IPS DF 4.7 (cell line): ENCODE measurements at regions not wholly inside any gene's neighbourhood (a gene's known extent, or its start where the extent isn't known, plus 50 kb on each side); places are given as distances from the start of the nearest gene placed in this dataset.
A peak's percentile ranks its signal among the peaks of the same experiment; 100 is the strongest.
"Not testable (repeated sequence)": the region's sequence is repeated elsewhere in the genome, so short reads cannot be mapped to it uniquely, and the experiment has no call there.

Experiments used
- DNase-seq: peaks from one replicate; pipeline ENCODE4 v3.0.0-alpha.2; 2013; ENCODE audit warnings: low spot score; ENCODE audit errors: extremely low read depth

DNA sequence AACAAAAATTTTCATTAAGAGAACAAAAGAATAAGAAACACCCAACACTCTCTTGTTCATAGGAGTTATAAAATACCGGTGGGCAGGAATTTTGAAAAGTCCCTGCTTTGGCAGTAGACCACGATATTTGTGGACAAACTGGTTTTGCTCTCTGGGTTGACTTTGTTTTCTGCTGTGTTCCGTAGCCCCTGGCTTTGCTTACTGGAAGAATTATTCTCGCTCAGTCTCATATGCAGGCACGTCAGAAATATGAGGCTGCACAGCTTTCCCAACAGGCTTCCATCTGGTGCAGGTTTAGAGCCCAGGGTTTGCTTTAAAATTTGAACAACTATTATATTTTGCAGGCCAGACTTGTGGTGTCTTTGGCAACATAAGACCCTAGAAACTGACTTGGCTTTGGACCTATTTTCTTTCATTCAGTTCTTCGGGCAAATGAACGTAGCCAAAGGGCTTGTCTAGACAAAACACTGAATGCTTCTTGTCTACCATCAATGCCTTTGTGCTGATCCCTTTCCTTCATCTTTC, 2012.6 kb downstream of the PCDH9 start:
- no peak for DNase-seq

DNA sequence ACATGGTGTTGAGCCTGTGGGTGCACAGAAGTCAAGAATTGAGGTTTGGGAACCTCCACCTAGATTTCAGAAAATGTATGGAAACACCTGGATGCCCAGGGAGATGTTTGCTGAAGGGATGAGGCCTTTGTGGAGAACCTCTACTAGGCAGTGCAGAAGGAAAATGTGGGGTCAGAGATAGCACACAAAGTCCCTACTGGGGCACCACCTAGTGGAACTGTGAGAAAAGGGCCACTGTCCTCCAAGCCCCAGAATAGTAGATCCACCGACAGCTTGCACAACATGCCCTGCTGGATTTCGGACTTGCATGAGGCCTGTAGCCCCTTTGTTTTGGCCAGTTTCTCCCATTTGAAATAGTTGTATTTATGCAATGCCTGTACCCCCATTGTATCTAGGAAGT, 2027.3 kb downstream of the PCDH9 start:
- DNase-seq = not testable (repeated sequence)

DNA sequence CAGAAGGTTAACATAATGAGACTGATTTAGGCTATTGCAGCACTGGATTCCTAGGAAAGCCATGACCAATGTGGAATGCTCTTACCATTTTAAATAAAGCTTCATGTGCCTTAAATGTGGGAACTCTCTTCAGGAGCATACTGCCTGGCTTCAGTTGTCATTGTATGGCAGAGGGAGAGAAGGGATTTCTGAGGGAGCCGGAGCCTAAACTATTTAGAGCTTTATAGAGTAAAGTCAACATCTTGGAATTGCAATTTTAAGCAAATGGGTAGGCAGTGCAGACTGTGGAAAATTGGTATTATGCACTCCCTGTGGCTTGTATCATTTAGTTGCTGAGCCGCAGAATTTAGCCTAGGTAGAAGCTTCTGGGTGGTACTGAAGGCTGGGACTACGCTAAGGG, 2041.4 kb downstream of the PCDH9 start:
- no peak for DNase-seq

DNA sequence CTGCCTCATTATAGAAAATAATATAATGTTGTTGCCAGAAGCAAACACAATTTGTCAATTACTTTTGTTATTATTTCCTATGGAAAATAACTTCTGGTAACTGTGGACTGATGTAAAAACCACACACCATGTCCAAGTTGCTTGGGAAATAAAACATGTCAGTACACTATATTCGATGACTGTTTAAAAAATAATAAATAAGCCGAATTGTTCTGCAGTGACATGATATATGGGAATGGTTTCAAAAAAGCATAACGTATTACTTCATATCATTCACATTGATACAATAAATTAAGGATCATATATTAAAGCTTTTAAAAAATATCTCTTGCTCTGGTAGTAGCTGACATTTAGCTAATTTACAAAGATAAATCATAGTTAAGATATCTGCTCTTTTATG, 2062.1 kb downstream of the PCDH9 start:
- no peak for DNase-seq

DNA sequence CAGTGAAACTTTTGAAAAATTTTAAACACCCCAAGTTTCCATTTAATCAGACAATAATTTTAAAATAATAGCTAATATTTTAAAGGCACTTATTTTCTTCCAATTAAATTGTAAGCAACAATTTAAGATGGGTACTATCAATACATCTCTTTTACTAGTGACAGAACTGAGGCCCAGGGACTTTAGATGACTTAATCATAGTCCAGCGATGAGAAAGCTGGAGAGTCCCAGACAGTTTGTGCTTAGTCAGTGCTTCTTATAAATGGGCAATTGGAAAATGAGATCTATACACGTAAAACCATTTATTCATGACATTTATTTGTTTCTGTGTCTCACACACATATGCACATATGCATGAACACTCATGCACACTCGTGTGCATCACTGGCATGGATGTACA, 2063.5 kb downstream of the PCDH9 start:
- DNase-seq = no peak

DNA sequence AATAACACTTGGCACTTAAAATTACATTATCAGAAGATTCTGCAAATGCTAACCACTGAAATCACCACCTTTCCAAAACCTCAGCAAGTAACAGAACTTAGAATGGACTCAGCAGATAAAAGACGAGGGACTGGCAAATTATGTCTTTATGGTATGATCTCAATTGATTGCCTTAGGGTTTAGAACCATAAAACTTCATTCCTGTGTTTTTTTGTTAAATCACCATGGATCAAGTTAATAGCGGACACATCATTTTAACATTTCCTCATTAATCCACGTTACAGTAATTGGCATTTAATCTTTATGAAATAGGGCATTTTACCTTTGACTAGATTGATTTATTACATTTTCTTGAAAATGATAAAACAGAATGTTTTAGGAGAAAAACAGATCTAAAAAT, 2070.3 kb downstream of the PCDH9 start:
- no peak for DNase-seq

DNA sequence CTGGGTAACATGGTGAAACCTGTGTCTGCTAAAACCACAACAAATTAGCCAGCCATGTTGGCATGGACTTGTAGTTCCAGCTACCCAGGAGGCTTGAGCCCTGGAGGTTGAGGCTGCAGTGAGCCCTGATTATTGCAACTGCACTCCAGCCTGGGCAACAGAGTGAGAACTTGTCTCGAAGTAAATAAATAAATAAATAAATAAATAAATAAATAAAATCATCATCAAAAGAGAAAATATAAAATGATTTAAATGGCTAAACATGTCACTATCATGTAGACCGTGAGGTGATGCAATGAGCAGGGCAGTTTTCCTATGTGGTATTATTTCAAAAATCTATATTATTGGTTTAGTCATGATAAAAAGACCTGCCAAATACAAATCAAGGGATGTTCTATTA, 2074.3 kb downstream of the PCDH9 start:
- DNase-seq = no peak

DNA sequence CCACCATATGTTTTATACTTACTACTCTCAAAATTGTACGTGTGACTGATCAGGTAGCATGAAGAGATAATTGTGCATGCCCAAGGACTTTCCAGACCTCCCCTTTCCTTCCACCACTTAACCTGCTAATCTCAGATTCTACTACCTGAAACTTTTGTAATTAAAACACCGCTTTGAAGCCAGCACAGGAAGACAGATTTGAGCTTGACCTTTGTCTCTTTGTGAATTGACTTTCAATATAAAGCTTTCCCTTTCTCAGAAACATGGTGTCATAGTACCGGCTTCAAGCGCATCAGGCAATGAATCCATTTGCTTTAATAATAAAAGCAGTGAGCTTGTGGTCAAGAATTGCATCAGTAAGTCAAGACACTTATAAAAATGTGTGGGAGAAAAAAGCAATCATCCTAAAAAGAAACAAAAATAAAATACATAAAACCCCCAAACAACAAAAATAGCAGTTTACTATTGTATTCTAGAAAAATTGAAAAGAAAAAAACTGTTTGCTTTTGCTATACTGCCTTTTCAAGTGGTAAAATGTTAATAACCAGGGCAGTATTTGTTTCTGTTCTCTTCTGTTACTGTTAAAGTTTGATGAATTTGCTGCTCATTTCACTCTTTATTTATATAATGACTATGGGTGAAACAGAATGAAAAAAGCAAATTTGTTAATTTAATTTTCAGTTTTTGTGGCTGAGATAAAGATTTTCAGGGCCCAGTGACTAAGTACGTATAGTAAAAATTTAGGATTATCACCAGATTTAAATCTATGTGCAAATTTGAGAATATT, 2075.3 kb downstream of the PCDH9 start:
- DNase-seq = no peak

DNA sequence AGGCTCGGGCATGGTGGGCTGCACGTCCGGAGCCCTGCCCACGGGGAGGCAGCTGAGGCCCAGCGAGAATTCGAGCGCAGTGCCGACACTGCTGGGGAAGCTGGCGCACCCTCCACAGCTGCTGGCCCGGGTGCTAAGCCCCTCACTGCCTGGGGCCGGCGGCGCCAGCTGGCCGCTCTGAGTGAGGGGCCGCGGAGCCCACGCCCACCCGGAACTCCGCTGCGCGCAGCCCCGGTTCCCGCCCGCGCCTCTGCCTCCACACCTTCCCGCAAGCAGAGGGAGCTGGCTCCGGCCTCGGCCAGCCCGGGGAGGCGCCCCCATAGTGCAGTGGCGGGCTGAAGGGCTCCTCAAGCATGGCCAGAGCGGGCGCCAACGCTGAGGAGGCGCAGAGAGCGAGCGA, 2080.4 kb downstream of the PCDH9 start:
- no peak for DNase-seq

DNA sequence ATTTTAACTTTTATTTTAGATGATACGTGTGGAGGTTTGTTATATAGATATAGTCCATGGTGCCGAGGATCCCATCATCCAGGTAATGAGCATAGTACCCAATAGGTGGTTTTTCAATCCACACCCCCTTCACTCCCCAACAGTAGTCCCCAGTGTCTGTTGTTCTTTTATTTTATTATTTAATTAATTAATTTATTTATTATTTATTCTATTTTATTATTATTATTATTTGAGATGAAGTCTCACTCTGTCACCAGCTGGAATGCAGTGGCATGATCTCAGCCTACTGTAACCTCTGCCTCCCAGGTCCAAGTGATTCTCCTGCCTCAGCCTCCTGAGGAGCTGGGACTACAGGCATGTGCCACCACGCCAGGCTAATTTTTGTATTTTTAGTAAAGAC, 2086.2 kb downstream of the PCDH9 start:
- no peak for DNase-seq

DNA sequence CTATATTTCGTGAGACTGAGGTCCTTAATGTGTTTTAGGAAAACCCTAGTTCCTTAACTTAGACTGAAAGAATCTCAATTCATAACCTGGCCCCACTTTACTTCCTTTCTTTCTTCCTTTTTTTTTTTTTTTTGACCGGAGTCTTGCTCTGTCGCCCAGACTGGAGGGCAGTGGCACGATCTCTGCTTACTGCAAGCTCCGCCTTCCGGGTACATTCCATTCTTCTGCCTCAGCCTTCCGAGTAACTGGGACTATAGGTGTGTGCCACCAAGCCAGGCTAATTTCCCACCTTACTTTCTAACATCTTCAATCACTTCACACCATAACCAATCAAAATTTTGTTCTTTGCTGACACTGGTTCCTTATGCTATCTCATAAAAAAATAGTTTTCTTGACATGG, 2097.0 kb downstream of the PCDH9 start:
- peak; percentile 25 for DNase-seq

DNA sequence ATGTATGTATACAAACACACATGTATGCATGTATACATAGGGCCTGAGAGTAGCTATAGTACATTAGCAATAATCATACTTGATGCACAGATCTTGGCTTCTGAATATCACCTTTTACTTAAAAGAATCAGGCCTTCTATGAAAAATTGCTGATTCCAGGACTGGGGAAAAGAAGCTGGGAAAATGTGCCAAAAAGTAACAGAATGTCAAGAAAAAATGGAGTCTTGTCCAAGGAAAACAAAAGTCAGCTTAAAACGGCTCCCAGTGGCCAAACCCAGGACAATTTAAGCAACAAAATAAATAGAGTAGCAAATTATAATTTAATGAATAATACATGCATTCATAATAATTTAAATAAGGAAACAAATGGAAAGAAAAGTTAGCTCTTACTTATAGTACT, 2104.9 kb downstream of the PCDH9 start:
- DNase-seq = no peak

DNA sequence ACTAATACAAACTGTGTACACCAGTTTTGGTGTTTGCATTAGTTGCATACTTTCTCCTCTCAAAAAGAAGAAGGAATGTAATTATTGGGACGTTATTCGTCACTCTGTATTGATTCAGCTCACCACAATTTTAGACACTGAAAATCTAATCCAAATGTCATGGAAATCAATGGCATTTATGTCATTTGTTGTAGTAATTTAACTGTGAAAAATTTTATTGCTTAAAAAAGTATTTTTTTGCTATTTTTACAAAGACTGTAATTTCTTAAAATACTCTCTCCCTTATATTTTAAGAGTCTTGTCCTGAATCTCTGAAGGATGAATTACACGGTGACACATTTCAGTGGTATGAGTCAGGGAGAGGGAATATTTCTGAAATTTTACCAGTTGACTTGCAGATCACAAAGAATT, 2117.6 kb downstream of the PCDH9 start:
- DNase-seq = no peak

DNA sequence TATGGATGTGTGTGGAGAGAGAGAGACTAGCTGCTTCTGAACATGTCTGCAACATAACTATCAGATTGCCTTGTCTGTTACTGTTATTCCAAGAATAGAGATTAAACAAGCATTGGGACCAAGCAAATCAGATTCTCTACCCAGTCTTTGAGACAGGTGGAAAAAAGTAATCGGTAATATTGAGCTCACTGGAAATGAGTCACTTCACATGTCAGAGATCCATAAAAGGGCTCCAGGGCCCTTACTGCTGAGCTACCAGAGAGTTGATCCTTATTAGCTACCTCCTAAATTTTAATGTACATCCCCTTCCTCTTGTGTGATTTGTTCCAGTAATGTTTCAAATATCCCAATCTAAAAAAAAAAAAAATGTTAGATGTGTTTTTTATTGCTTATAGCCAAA, 2118.0 kb downstream of the PCDH9 start:
- DNase-seq = no peak

DNA sequence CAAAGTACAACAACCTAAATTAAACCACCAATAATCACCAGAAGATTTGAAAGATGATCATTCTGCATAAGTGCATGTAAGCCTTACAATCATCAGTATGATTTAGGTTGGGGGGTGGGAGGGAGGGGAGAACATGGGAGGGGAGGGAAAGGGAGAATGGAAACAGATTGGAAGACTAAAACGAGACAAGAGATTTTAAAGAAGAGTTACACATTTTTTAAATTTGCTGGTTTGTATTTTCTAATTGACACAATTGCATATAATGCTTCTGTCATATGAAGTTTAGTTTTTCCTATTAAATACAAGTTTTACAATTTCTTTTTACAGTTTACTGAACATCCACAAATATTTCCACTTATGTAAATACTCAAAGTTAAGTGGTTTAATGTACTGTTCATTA, 2118.9 kb downstream of the PCDH9 start:
- DNase-seq = no peak

DNA sequence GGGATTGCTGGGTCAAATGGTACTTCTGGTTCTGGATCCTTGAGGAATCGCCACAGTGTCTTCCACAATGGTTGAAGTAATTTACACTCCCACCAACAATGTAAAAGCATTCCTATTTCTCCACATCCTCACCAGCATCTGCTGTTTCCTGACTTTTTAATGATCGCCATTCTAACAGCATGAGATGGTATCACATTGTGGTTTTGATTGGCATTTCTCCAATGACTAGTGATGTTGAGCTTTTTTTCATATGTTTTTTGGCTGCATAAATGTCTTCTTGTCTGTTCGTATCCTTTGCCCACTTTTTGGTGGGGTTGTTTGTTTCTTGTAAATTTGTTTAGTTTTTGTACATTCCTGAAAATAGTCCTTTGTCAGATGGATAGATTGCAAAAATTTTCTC, 2125.7 kb downstream of the PCDH9 start:
- DNase-seq = not testable (repeated sequence)

DNA sequence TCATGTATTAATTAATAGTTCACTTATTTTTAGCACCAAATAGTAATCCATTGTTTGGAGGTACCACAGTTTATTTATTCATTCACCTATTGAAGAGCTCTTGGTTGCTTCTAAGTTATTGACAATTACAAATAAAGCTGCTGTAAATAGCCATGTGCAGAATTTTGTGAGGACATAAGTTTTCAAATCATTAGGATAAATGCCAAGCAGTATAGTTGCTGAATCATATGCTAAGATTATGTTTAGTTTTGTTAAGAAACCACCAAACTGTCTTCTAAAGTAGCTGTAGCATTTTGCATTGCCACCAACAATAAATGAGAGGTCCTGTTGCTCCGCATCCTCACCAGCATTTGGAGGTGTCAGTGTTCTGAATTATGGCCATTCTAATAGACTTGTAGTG, 2126.8 kb downstream of the PCDH9 start:
- DNase-seq = no peak

DNA sequence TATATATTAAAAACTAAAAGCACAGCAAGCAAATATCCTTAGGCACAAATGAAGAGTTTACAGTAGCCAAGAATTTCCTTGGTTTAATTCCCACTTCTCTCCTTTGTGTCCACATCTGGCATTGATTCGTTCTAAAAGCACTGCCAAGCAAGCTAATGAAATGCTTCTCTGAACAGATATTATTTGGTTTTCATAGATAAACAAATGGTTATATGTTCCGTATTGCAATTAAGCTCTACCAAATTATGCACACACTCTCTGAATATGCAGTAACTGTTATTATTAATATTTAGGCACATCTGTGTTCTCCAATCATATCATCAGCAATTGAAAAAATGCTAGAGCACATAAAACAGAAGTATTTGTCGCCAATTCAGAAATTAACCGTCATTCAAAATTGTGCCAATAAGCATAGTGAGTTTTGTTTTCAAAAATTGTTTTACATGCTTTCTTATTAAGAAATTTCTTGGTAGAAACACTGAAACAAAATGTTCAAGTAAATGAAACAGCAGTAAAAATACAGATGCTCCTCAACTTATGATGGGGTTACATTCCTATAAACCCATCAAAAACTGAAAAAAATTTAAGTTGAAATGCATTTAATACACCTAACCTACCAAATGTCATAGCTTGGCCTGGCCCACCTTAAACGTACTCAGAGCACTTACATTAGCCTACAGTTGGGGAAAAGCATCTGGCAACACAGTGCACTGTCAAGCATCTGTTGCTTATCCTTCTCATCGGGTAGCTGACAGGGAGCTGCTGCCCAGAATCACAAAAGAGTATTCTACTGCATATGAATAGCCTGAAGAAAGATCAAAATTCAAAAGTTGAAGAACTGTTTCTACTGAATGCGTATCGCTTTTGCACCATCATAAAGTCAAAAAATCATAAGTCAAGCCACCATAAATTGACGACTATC, 2134.7 kb downstream of the PCDH9 start:
- no peak for DNase-seq

DNA sequence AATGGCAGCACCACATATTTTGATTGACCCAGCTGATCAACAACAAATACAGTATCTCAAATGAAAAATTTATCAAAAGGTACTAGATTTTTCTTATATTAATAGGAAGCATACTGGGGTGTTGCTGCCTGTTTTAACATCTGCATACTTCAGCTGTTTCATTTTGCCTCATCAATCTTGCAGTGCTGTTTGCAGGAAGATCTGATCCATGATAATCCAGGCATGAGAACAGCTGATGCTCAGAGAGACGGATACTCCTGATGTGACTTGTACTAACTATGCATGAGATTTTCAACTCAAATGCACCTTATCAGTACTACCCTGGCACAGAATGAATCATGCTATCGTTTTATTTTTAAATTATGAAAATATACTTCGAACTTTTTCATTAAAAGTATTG, 2136.8 kb downstream of the PCDH9 start:
- no peak for DNase-seq

DNA sequence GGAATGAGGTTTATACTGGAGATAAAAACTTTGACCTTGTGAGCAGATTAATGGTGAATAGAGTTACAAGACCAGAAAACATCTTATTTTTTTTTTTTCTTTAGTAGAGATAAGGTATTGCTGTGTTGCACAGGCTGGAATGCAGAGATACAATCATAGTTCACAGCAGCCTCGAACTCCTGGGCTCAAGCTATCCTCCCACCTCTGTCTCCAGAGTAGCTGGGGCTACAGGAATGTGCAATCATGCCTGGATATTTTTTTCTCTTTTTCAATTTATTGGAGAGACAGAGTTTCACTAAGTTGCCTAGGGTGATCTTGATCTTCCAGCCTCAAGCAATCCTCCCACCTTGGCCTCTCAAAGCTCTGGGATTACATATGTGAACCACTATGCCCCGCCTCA, 2139.1 kb downstream of the PCDH9 start:
- DNase-seq = no peak

DNA sequence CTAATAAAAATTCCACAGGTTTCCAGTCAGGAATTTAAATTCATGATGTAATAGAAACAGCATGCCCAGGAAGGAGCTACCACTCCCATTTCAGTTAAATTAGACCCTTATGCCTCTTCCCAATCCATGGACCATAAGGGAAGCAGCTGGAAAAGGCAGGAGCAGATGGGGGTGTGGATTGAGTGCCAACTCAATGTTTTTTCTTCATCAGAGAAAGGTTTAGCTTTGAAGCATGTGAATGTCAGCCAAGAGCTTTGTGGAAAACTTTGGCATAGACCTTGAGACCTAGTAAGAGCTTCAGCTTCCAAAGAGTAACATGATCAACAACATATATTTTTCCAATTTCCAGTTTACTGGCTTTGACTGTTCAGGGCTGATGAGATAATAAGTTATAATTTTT, 2139.9 kb downstream of the PCDH9 start:
- no peak for DNase-seq

DNA sequence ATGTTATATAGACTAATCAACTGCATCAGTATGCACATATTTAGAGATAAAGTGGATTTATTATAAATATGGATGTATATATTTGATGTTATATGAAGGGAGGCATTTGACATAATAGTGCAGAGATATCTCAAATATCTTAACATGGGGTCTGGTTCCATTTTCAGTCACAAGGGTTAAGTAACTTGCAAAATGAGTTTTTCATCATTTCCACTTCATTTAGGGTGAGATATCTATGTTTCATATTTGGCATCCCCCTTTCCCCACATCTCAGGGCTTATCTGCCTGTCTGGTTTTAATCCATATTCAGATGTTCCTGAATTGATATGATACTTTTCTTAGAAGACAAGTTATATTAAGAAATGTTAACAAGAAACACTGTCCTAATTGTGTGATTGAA, 2141.2 kb downstream of the PCDH9 start:
- DNase-seq = no peak
